IPS-20b (cell line): ENCODE measurements at regions not wholly inside any gene's neighbourhood (a gene's known extent, or its start where the extent isn't known, plus 50 kb on each side); places are given as distances from the start of the nearest gene placed in this dataset.

ENCODE experiments used
- H3K27ac ChIP-seq: one replicate; pipeline ENCODE4 v1.5.1; 2013; ENCODE audit warnings: low read length
- H3K27me3 ChIP-seq: 2 replicates; pipeline ENCODE4 v1.6.1; 2013; ENCODE audit warnings: mild to moderate bottlenecking, low read length, inconsistent platforms; ENCODE audit not compliant: insufficient read depth
- H3K36me3 ChIP-seq: 2 replicates; pipeline ENCODE4 v1.6.1; 2013; ENCODE audit warnings: low read depth, mild to moderate bottlenecking, inconsistent platforms, low read length, moderate library complexity; ENCODE audit not compliant: insufficient read depth
- H3K4me1 ChIP-seq: 2 replicates; pipeline ENCODE4 v1.6.1; 2013; ENCODE audit warnings: mild to moderate bottlenecking, control low read depth, inconsistent platforms, low read length, moderate library complexity; ENCODE audit not compliant: insufficient read depth
- H3K4me3 ChIP-seq: 2 replicates; pipeline ENCODE4 v1.5.1; 2013; ENCODE audit warnings: mild to moderate bottlenecking, low read length, inconsistent platforms
- H3K9ac ChIP-seq: 2 replicates; pipeline ENCODE4 v1.6.1; 2013; ENCODE audit warnings: low read depth, mild to moderate bottlenecking, inconsistent platforms, low read length, moderate library complexity
- H3K9me3 ChIP-seq: 2 replicates; pipeline ENCODE4 v1.6.1; 2013; ENCODE audit warnings: mild to moderate bottlenecking, low read depth, low read length, inconsistent platforms; ENCODE audit not compliant: insufficient read depth

- Histone ChIP-seq H3K4me1 (no peaks in the 10 kb centered on the region; the same call in 1 of the 2 replicates), H3K9me3 (no peaks in the 10 kb centered on the region), H3K27me3 (no peaks in the 10 kb centered on the region), H3K9ac (no peak overlapping the region), H3K36me3 (no peaks in the 10 kb centered on the region), H3K27ac (no peak overlapping the region), H3K4me3 (no peak overlapping the region)
These were observed 109.9 kb upstream of the SLC30A5 start for GRCh38 chr5:68983959-68984358.

- Histone ChIP-seq H3K9me3 (no peaks in the 10 kb centered on the region), H3K4me3 (no peak overlapping the region), H3K4me1 (no peaks in the 10 kb centered on the region), H3K27me3 (no peaks in the 10 kb centered on the region), H3K36me3 (no peaks in the 10 kb centered on the region), H3K9ac (no peak overlapping the region), H3K27ac (no peak overlapping the region)
These were observed 102.3 kb upstream of the SLC30A5 start for GRCh38 chr5:68991279-68992084.

- H3K4me3 ChIP-seq: no peak overlapping the region
- H3K4me1 ChIP-seq: no peaks in the 10 kb centered on the region
- H3K9ac ChIP-seq: no peak overlapping the region
- no peak overlapping the region for H3K27ac ChIP-seq
- no peaks in the 10 kb centered on the region for H3K36me3 ChIP-seq
- H3K9me3 ChIP-seq: no peaks in the 10 kb centered on the region
- H3K27me3 ChIP-seq: no peaks in the 10 kb centered on the region
These were observed 99.2 kb upstream of the SLC30A5 start for GRCh38 chr5:68994645-68995044.

DNA sequence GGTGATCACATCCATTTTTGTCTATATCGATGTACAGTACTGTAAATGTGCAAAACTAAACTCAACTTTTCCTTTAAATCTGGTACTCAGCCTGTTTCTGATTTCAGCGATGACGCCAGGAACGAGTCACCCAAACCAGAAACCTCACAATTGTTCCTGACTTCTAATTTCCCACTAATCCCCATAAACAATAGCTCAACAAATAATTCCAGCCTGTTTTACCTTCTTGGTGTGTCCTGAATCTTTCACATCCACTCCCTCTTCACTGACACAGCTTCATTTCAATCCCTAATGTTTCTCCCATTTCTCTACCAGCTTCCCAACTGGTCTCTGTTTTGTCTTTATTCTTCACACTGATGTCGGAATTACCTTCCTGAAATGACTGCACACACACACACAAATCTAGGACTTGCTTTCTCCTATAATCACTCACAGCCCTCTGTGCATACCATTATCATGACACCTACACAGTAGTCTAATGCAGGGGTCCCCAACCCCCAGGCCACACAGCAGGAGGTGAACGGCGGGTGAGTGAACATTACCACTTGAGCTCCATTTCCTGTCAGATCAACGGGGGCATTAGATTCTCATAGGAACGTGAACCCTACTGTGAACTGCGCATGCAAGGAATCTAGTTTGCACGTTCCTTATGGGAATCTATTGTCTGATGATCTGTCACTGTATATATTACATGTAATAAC lies 97.8 kb upstream of the SLC30A5 start:
- H3K9ac ChIP-seq: no peak overlapping the region
- no peaks in the 10 kb centered on the region for H3K9me3 ChIP-seq
- no peaks in the 10 kb centered on the region for H3K27me3 ChIP-seq
- H3K36me3 ChIP-seq: no peaks in the 10 kb centered on the region
- H3K4me1 ChIP-seq: no peaks in the 10 kb centered on the region
- H3K4me3 ChIP-seq: no peak overlapping the region
- no peak overlapping the region for H3K27ac ChIP-seq

GRCh38 chr5:68999181-68999580 lies 94.6 kb upstream of the SLC30A5 start:
- no peak overlapping the region for H3K27ac ChIP-seq
- H3K9ac ChIP-seq: no peak overlapping the region
- H3K36me3 ChIP-seq: no peaks in the 10 kb centered on the region
- no peak overlapping the region for H3K4me3 ChIP-seq
- H3K9me3 ChIP-seq: no peaks in the 10 kb centered on the region
- H3K4me1 ChIP-seq: no peaks in the 10 kb centered on the region
- H3K27me3 ChIP-seq: no peaks in the 10 kb centered on the region

GRCh38 chr5:69000216-69000919 lies 93.4 kb upstream of the SLC30A5 start:
- Histone ChIP-seq H3K9me3 (no peaks in the 10 kb centered on the region), H3K27ac (no peak overlapping the region), H3K9ac (no peak overlapping the region), H3K4me1 (no peaks in the 10 kb centered on the region), H3K27me3 (no peaks in the 10 kb centered on the region), H3K4me3 (no peak overlapping the region), H3K36me3 (no peaks in the 10 kb centered on the region)

GRCh38 chr5:69000949-69001348 lies 92.9 kb upstream of the SLC30A5 start:
- H3K4me3 ChIP-seq: no peak overlapping the region
- H3K4me1 ChIP-seq: no peaks in the 10 kb centered on the region
- no peak overlapping the region for H3K27ac ChIP-seq
- H3K36me3 ChIP-seq: no peaks in the 10 kb centered on the region
- H3K27me3 ChIP-seq: no peaks in the 10 kb centered on the region
- no peak overlapping the region for H3K9ac ChIP-seq
- H3K9me3 ChIP-seq: no peaks in the 10 kb centered on the region

- no peak overlapping the region for H3K4me3 ChIP-seq
- no peaks in the 10 kb centered on the region for H3K9me3 ChIP-seq
- no peak overlapping the region for H3K9ac ChIP-seq
- no peaks in the 10 kb centered on the region for H3K4me1 ChIP-seq
- no peaks in the 10 kb centered on the region for H3K36me3 ChIP-seq
- H3K27me3 ChIP-seq: no peaks in the 10 kb centered on the region
- no peak overlapping the region for H3K27ac ChIP-seq
These were observed 92.2 kb upstream of the SLC30A5 start for GRCh38 chr5:69001627-69002026.

DNA sequence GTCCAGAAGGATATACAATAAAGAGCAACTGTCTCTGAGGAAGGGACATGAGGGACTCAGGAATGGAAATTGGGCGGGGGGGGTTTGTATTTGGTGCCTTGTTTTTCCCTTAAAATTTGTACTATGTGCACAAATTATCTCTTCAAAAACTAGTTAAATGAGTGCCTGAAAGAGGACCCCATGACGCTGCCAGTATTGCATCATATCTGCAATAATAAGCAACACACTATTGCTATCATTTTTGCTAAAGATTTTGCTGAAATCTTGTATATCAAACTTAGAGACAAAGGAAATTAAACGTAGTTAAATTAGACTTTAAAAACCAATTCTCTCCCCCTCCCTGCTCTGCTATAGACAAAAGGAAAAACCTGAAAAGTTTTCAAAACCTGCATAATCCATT lies 89.7 kb upstream of the SLC30A5 start:
- no peaks in the 10 kb centered on the region for H3K4me1 ChIP-seq
- no peaks in the 10 kb centered on the region for H3K36me3 ChIP-seq
- no peaks in the 10 kb centered on the region for H3K9me3 ChIP-seq
- no peak overlapping the region for H3K27ac ChIP-seq
- no peak overlapping the region for H3K4me3 ChIP-seq
- no peaks in the 10 kb centered on the region for H3K27me3 ChIP-seq
- no peak overlapping the region for H3K9ac ChIP-seq

DNA sequence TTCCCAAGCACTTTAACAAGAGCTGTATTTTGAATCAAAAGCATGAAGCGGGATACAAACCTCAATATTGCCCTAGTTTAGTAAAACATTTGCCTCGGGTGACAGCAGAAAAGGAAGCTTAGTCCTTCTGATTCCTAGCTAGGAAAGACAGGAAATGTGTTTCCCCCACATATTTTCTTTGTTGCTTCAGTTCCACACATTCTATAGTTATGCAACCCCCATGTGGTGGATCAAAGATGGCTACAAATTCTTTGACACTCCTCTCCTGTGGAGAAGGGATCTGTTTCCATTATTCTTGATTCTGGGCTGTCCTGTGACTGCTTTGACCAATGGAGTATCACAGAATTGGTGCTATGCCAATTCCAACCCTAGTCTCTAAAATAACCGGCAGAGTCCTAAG lies 89.1 kb upstream of the SLC30A5 start:
- Histone ChIP-seq H3K9ac (no peak overlapping the region), H3K9me3 (no peaks in the 10 kb centered on the region), H3K27ac (no peak overlapping the region), H3K4me3 (no peak overlapping the region), H3K27me3 (no peaks in the 10 kb centered on the region), H3K36me3 (no peaks in the 10 kb centered on the region), H3K4me1 (no peaks in the 10 kb centered on the region)

GRCh38 chr5:69006030-69006429 lies 87.8 kb upstream of the SLC30A5 start:
- no peak overlapping the region for H3K27ac ChIP-seq

DNA sequence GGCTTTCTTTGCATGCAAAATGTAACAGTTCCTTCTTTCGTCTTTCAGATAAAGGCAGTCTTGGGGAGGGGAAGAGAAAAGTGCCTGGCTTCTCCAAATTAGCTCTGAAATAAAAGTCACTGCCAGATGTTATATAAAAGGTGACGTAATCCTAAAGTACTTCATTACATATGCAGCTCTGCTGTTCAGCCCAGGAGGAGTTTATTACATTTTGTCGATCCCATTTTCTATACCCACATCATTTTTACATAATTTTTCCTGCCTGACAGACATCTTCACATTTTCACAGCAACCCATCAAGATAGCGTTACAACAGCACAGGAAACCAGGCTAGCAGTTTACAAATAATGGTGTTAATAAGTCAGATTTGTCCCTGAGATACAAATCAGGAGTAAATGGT lies 86.7 kb upstream of the SLC30A5 start:
- H3K36me3 ChIP-seq: no peaks in the 10 kb centered on the region
- no peak overlapping the region for H3K4me3 ChIP-seq
- no peaks in the 10 kb centered on the region for H3K27me3 ChIP-seq
- H3K9ac ChIP-seq: no peak overlapping the region
- no peaks in the 10 kb centered on the region for H3K9me3 ChIP-seq
- H3K4me1 ChIP-seq: no peaks in the 10 kb centered on the region
- H3K27ac ChIP-seq: no peak overlapping the region

More at GRCh38 chr5:69006030-69006429, 87.8 kb upstream of the SLC30A5 start:
- Histone ChIP-seq H3K9me3 (no peaks in the 10 kb centered on the region), H3K4me1 (no peaks in the 10 kb centered on the region), H3K4me3 (no peak overlapping the region), H3K9ac (no peak overlapping the region), H3K36me3 (no peaks in the 10 kb centered on the region), H3K27me3 (no peaks in the 10 kb centered on the region)
